Stimulated activated CD4-positive, alpha-beta T cell treated with anti-CD3 and anti-CD28 coated beads, Interleukin-15, amount 100 ng/mL, for 48 hours (primary cell): ENCODE measurements at regions not wholly inside any gene's neighbourhood (a gene's known extent, or its start where the extent isn't known, plus 50 kb on each side); places are given as distances from the start of the nearest gene placed in this dataset.
A peak's percentile ranks its signal among the peaks of the same experiment; 100 is the strongest.
"Not testable (repeated sequence)": the region's sequence is repeated elsewhere in the genome, so short reads cannot be mapped to it uniquely, and the experiment has no call there.

ENCODE experiments used
- DNase-seq, 2 donors: peaks; one replicate each; pipeline ENCODE4 v3.0.0-alpha.2; 2020; ENCODE audit warnings: low read depth in 2 of 2

- not testable (repeated sequence) for DNase-seq
Measured at GRCh38 chr9:6104406-6104805, 89.0 kb upstream of the RANBP6 start.

- DNase-seq: not testable (repeated sequence)
Measured at GRCh38 chr9:6103911-6104310, 88.5 kb upstream of the RANBP6 start.

DNA sequence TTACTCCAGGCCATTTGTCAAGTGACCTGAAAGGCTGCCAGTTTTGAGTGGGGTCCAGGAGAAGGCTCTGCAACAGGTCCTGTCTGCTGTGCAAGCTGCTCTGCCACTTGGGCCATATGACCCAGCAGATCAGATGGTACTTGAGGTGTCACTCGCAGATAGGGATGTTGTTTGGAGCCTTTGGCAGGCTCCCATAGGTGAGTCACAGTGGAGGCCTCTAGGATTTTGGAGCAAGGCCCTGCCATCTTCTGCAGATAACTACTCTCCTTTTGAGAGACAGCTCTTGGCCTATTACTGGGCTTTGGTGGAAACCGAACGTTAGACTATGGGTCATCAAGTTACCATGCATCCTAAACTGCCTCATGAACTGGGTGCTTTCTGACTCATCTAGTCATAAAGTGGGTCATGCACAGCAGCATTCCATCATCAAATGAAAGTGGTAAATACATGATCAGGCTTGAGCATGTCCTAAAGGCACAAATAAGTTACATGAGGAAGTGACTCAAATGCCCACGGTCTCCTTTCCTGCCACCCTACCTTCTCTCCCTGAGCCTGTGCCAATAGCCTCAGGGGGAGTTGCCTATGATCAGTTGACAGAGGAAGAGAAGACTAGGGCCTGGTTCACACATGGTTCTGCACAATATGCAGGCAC lies 87.0 kb upstream of the RANBP6 start:
- not testable (repeated sequence) for DNase-seq

GRCh38 chr9:6101725-6102124 lies 86.3 kb upstream of the RANBP6 start:
- not testable (repeated sequence) for DNase-seq

DNA sequence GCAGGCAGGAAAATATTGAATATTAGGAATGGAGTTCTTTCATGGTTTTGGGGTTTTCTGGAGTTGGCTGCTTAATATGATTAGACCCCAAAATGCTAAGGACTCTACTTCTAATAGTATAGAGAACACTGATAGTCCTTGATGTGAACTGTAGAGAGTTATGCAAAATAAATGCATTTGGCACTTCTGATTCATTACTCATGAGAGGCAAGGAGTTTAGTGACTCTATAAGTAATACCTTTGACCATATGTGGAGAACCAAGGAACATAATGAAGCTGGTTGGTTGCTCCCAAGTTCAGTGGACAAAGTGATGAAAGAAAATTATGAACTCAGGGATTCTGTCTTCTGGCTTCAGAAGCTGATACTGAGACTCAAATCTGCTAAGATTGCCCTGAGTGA lies 83.9 kb upstream of the RANBP6 start:
- DNase-seq: not testable (repeated sequence)

DNA sequence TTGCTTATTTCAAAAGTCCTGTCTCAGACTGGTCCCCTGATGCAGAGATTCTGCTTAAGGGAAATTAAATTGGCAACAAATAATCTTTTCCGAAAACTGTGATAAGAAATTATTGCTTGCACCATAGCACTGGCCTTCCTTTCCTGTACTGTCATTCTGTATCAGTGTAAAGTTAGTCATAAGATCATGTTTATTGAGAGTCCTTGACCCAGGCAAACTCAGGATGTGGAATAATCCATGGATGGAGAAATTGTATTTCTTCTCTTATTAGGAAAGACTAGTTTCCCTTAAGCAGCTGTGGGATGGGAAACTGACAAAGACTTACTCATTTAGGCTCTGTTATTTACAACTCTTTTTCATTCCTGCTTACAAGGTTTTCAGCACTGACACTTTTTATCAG lies 83.0 kb upstream of the RANBP6 start:
- no peak for DNase-seq

GRCh38 chr9:6096821-6097220 lies 81.4 kb upstream of the RANBP6 start:
- DNase-seq: no peak

GRCh38 chr9:6090277-6091210 lies 75.1 kb upstream of the RANBP6 start:
- no peak for DNase-seq

GRCh38 chr9:6089300-6089699 lies 73.9 kb upstream of the RANBP6 start:
- no peak for DNase-seq

GRCh38 chr9:6086006-6086655 lies 70.7 kb upstream of the RANBP6 start:
- DNase-seq: no peak

- DNase-seq: peak; percentile 36 to 65
Measured at GRCh38 chr9:6080154-6080716, 64.8 kb upstream of the RANBP6 start.

- no peak for DNase-seq
Measured at GRCh38 chr9:6079386-6079785, 64.0 kb upstream of the RANBP6 start.

- DNase-seq: no peak
Measured at GRCh38 chr9:6078382-6079105, 63.1 kb upstream of the RANBP6 start.

DNA sequence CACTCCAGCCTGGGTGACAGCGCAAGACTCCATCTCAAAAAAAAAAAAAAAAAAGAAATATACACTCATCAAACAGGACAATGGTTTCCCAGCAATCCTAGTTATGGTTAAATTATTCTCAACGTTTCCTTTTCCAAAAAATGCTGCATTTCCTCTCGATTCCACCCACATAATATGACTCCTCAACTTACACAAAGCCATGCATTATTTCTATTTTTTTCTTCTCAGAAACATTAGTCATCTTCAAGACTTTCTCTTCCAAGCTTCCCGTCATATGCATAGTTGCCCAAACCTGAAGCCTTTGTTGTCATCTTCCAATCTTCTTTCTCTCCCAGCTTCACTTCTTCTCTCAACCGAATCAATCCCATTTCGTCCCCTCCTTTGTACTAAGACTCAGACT lies 61.4 kb upstream of the RANBP6 start:
- DNase-seq: no peak

GRCh38 chr9:6073731-6074130 lies 58.3 kb upstream of the RANBP6 start:
- no peak for DNase-seq

DNA sequence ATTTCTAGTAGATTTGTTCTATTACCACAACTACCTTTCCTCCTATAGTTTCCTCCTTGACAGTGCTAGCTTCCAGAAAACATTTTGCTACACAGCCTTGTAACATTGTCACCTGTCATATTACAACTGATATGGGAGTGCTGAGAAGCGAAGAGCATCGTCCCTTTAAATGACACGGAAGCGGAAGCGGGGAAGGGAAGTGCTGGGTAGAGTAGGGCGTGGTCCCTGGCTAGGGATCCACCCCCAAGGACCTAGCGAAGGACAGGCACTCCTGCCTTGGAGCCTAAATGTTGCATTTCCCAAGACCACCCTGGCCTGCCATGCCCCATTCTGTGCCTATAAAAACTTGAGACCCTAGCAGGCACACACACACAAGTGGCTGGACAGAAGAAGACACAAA lies 57.4 kb upstream of the RANBP6 start:
- no peak for DNase-seq

- DNase-seq: no peak
Measured at GRCh38 chr9:6072453-6072852, 57.0 kb upstream of the RANBP6 start.

DNA sequence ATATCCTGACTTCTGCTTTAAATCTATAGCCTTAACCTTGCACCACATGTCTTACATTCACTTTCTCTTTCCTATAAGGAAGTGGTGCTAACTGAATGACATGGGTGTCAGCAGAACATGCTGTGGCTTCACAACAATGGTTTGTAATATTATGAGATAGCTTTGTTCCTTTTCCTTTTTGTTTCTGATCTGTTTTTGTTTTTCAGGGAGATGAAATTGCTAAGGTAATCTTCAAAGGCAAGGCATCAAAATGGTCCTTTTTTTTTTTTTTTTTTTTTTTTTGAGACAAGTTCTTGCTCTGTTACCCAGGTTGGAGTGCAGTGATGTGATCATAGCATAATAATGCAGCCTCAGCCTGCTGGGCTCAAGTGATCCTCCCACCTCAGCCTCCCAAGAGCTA lies 53.6 kb upstream of the RANBP6 start:
- DNase-seq: no peak

DNA sequence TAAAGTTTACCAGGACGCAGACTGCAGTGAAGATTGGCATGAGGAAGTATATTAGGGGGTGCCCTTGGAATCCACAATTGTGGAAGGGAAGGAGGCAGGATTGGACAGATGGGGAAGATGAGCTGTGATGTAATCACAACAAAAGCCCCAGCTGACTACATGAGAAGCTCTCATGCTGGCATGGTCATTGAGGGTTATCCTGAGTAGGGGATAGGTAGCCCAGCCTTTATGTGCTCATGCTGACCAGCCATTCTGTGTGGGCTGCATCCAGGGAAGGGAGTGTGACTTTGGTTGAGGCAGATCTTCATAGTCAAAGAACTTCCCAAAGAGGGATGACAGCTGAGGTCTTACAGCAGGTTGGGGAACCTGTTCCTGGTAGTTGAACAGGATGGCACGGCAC lies 52.0 kb upstream of the RANBP6 start:
- no peak for DNase-seq
